HG03045 (cell line): ENCODE measurements at regions not wholly inside any gene's neighbourhood (a gene's known extent, or its start where the extent isn't known, plus 50 kb on each side); places are given as distances from the start of the nearest gene placed in this dataset.
"Not testable (repeated sequence)": the region's sequence is repeated elsewhere in the genome, so short reads cannot be mapped to it uniquely, and the experiment has no call there.

ENCODE experiments used
- ATAC-seq: cut with Tn5 transposase; IDR thresholded peaks from one replicate; pipeline ENCODE4 v1.9.1; 2021; ENCODE audit warnings: mild to moderate bottlenecking, moderate library complexity; ENCODE audit not compliant: unreplicated experiment

GRCh38 chr14:105675905-105676670 lies 149.7 kb downstream of the TMEM121 start:
- not testable (repeated sequence) for ATAC-seq

- ATAC-seq, result not testable (repeated sequence)
These were observed 151.7 kb downstream of the TMEM121 start for GRCh38 chr14:105678057-105678456.

- not testable (repeated sequence) for ATAC-seq
These were observed 152.9 kb downstream of the TMEM121 start for GRCh38 chr14:105678996-105679958.

DNA sequence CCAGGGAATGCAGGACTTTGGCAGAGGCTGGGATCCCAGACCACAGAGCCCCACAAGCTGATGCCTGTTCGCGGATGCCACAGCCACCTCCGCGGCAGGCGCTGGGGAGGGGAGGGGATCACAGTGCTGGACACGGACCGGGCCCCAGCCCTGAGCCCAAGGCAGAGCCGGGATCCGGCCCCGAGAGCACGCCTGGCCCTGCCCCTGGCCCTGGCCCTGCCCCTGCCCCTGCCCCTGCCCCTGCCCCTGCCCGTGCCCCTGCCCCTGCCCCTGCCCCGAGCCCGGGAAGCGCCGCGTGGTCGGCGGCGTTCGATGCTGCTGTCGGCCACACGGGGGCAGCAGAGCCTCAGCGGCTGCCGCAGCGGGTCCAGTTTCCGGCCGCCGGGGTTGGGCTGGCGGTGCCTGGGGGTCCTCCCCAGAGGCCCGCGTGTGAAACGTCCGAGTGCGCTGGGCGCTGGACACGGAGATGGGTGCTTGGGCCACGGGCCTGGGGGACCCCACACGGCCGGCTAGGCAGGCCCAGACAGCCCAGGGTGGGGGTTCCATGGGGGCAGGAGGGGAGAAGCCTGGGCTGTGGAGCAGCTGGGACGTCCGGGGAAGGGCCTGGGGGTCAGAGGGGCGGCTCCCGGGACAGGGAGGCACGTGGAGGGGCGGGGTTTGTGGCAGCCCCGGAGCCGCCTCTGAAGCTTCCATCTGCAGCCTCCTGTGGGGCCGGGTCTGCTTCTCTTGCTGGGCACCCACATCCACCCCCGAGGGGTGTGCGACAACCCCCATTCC lies 153.8 kb downstream of the TMEM121 start:
- ATAC-seq, result peak; percentile 54

GRCh38 chr14:105680736-105681098 lies 154.3 kb downstream of the TMEM121 start:
- peak; percentile 45 for ATAC-seq

- not testable (repeated sequence) for ATAC-seq
These were observed 155.3 kb downstream of the TMEM121 start for GRCh38 chr14:105681606-105682185.

DNA sequence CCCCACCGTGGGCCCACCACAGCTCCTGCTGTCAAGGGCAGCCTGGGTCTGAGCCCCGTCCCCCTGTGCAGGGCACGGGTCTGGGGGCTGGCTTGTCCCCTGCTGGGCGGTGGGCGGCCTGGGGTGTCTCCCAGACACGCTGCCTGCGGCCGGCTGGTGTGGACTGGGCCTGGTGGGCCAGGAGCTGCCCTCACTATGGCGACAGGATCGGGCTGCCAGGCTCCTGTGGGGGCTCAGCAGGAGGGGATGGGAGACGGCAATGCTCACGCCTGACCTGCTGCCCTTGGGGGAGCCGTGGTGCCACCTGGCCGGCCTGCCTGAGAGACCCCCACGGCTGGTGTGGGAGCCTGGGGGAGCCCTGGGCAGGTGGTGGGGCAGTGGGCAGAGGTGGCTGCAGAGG lies 156.1 kb downstream of the TMEM121 start:
- not testable (repeated sequence) for ATAC-seq

- ATAC-seq, result no peak
These were observed 156.7 kb downstream of the TMEM121 start for GRCh38 chr14:105682956-105683570.

DNA sequence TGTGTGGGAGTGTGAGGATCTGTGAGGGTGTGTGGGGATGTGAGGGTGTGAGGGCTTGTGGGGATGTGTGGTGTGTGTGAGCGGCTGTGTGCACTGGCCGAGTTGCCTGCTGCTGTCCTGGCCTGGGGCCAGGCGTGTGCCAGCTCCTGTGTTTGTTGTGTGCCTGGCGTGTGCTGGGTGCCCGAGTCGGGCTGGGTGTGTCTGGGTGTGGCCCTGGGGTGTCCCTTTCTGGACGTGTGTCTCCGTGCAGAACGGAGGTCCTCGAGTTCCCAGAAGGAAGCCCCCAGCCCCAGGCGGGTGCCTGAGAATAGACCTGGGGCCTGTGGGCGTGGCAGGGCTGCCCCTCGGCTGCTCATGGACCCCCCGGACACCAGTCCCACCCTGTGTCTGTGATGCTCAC lies 157.7 kb downstream of the TMEM121 start:
- ATAC-seq, result not testable (repeated sequence)

- not testable (repeated sequence) for ATAC-seq
These were observed 158.2 kb downstream of the TMEM121 start for GRCh38 chr14:105684597-105684996.

DNA sequence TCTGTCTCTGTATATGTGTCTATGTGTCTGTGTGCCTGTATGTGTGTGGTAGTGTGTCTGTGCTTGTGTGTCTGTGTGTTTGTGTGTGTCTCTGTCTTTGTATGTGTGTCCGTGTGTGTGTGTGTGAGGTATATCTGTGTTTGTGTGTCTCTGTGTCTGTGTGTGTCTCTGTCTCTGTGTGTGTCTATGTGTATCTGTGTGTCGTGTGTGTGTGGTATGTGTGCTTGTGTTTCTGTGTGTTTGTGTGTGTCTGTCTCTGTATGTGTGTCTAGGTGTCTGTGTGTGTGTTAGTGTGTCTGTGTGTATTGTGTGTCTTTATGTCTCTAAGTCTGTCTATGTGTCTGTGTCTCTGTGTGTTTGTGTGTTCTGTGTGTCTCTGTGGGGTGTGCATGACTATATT lies 158.6 kb downstream of the TMEM121 start:
- ATAC-seq, result no peak

- not testable (repeated sequence) for ATAC-seq
These were observed 159.2 kb downstream of the TMEM121 start for GRCh38 chr14:105685605-105686004.

GRCh38 chr14:105686050-105686449 lies 159.7 kb downstream of the TMEM121 start:
- ATAC-seq, result peak; percentile 36

DNA sequence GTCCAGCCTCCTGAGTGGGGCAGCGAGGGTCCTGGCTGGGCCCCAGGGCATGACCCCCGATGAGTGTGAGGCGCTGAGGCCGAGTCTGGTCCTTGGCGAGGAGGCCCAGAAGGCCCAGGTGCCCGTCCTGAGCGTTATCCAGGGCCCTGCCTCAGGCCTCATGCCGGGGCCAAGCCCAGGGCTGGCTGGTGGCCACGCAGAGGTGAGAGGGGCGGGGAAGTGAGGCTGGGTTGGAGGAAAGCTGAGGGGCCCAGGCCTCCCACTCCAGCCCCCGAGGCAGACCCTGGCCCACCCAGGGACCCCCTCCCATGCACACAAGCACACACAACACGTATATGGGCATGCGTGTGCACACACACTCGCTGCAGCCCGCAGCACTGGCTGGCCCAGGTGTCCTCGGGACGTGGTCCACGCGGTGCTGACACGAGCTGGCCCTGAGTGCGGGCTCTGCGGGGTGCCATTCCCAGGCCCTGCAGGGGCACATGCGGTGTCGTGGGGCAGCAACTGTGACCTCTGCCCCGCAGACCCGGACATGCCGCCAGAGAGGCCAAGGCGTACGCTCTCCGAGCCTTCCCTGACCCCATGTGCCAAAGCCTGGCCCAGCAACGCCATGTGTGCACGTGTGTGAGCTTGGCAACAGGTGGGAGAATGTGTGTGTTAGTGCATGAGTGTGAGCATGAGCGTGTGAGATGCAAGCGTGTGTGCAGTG lies 160.2 kb downstream of the TMEM121 start:
- peak; percentile 23 for ATAC-seq

- not testable (repeated sequence) for ATAC-seq
These were observed 161.0 kb downstream of the TMEM121 start for GRCh38 chr14:105687171-105688022.

GRCh38 chr14:105688023-105688351 lies 161.6 kb downstream of the TMEM121 start:
- ATAC-seq, result peak; percentile 38

DNA sequence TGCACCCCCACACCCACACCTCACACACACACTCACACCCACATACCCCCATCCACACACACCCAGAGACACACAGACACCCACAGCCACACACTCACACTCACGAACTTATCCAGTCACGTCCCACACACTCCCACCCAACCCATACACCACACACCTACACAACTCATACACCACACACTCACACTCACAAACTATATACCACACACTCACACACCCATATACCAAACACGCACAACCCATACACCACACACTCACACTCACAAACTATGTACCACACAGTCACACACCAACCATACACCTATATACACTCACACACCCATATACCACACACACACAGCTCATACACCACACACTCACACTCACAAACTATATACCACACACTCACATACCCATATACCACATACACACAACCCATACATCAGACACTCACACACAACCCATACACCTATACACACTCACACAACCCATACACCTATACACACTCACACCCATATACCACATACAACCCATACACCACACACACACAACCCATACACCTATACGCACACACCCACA lies 162.4 kb downstream of the TMEM121 start:
- ATAC-seq, result not testable (repeated sequence)

DNA sequence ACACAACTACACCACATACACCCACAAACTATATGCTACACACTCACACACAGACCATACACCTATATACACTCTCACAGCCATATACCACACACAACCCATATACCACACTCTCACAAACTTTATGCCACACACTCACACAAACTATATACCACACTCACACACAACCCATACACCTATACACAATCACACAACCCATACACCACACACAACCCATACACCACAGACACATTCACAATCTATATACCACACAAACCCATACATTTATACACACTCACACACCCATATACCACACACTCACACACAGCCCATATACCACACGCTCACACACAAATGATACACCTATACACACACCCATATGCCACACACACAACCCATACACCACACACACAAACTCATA lies 163.3 kb downstream of the TMEM121 start:
- ATAC-seq, result no peak
